Kidney (tissue), 13 donors: ENCODE measurements at regions not wholly inside any gene's neighbourhood (a gene's known extent, or its start where the extent isn't known, plus 50 kb on each side); places are given as distances from the start of the nearest gene placed in this dataset.

Experiments used
- DNase-seq, 5 donors: peaks; one replicate each; pipeline ENCODE4 v3.0.0-alpha.2; 2013 to 2020
- FAIRE-seq: peaks from 2 replicates; lab custom pipeline; 2012; peaks lifted over from hg19 to GRCh38; lab: Jason Lieb, UNC
- H3K27ac ChIP-seq, 2 donors: one replicate each; pipeline ENCODE4 v1.7.0; 2013; ENCODE audit warnings: low read depth in 2 of 2, low read length in 2 of 2, inconsistent platforms in 1 of 2
- H3K27me3 ChIP-seq: one replicate; pipeline ENCODE4 v1.7.1; 2013; ENCODE audit warnings: low read length, inconsistent platforms; ENCODE audit not compliant: control insufficient read depth, insufficient read depth
- H3K36me3 ChIP-seq, 3 donors: one replicate each; pipeline versions ENCODE4 v1.7.0 to v1.7.1; 2013; ENCODE audit warnings: low read length in 3 of 3, control low read depth in 1 of 3, inconsistent platforms in 1 of 3; ENCODE audit not compliant: insufficient read depth in 3 of 3, control insufficient read depth in 2 of 3
- H3K4me1 ChIP-seq, 3 donors: one replicate each; pipeline versions ENCODE4 v1.7.0 to v1.7.1; 2013; ENCODE audit warnings: low read length in 3 of 3, inconsistent platforms in 1 of 3, low read depth in 1 of 3; ENCODE audit not compliant: control insufficient read depth in 2 of 3, insufficient read depth in 2 of 3
- H3K4me3 ChIP-seq, 3 donors: one replicate each; pipeline versions ENCODE4 v1.7.0 to v1.8.1; 2013; ENCODE audit warnings: low read length in 3 of 3, control low read depth in 1 of 3, inconsistent platforms in 1 of 3
- H3K9ac ChIP-seq, 3 donors: one replicate each; pipeline versions ENCODE4 v1.7.0 to v1.7.1; 2013; ENCODE audit warnings: low read length in 3 of 3, control low read depth in 1 of 3, inconsistent platforms in 1 of 3
- H3K9me3 ChIP-seq, 3 donors: one replicate each; pipeline versions ENCODE4 v1.7.0 to v1.7.1; 2013; ENCODE audit warnings: low read length in 3 of 3, control low read depth in 1 of 3, inconsistent platforms in 1 of 3; ENCODE audit not compliant: control insufficient read depth in 2 of 3, insufficient read depth in 1 of 3
- intact Hi-C: fragments of 100-400 bp; cut with DNase I; formaldehyde crosslinking; loops from one replicate; pipeline ENCODE4 v1.11.1; 2022
- TF ChIP-seq, protein P1 (sequence below): IDR thresholded peaks from 3 replicates; pipeline ENCODE4 v1.5.1; 2012; ENCODE audit warnings: mild to moderate bottlenecking, moderate library complexity, borderline replicate concordance; ENCODE audit not compliant: insufficient read depth; ENCODE audit errors: extremely low read depth
- donor health status: control.
- donor health status: control.
- donor health status: control.
- donor health status: control.
- donor health status: control.
- donor health status: DM: yes; HTN: yes; CAD: no.
- donor health status: Normal renal cell carcinoma (clear cell type).

DNA sequence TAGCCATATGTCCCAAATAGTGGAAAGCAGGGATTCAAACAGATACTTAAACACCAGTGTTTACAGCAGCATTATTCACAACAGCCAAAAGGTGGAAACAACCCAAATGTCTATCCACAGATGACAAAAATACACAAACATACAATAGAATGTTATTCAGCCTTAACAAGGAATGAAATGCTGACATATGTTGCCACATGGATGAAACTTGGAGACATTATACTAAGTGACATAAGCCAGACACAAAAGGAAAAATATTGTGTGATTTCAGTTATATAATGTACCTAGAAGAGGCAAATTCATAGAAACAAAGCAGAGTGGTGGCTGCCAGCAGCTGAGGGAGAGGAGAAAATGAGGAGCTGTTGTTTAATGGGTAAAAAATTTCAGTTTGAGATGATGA, 533.9 kb upstream of the FZD8 start:
- H3K4me1 ChIP-seq, result no peaks in the 10 kb centered on the region
- FAIRE-seq (no peak), DNase-seq (no peak)
- H3K36me3 ChIP-seq, result no peaks in the 10 kb centered on the region
- no peak overlapping the region for H3K9ac ChIP-seq
- H3K27me3 ChIP-seq, result no peaks in the 10 kb centered on the region
- intact Hi-C loops, result no loop called here
- TF ChIP-seq, protein P1, sequence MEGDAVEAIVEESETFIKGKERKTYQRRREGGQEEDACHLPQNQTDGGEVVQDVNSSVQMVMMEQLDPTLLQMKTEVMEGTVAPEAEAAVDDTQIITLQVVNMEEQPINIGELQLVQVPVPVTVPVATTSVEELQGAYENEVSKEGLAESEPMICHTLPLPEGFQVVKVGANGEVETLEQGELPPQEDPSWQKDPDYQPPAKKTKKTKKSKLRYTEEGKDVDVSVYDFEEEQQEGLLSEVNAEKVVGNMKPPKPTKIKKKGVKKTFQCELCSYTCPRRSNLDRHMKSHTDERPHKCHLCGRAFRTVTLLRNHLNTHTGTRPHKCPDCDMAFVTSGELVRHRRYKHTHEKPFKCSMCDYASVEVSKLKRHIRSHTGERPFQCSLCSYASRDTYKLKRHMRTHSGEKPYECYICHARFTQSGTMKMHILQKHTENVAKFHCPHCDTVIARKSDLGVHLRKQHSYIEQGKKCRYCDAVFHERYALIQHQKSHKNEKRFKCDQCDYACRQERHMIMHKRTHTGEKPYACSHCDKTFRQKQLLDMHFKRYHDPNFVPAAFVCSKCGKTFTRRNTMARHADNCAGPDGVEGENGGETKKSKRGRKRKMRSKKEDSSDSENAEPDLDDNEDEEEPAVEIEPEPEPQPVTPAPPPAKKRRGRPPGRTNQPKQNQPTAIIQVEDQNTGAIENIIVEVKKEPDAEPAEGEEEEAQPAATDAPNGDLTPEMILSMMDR, result no peak
- no peak overlapping the region for H3K27ac ChIP-seq
- no peak overlapping the region for H3K4me3 ChIP-seq
- no peaks in the 10 kb centered on the region for H3K9me3 ChIP-seq

DNA sequence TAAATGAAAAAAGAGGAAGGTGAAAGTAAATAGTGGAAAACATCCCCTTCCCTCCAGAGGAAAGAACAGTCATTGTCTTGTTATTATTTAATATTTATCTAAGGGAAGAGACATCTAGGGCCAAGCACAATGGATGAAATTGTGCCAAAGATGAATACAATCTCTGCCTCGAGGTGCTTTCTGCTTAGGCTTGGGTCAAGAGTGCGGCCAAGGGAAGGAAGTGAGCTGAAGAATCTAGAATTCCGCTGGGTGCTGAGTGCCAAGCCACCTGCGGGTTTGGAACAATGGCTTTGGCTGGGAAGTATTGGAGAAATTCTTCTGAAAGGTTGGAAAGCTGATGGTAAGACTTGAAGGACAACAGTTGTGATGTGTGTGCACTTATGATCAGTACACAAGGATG, 531.3 kb upstream of the FZD8 start:
- Histone ChIP-seq H3K36me3 (no peaks in the 10 kb centered on the region), H3K9ac (no peak overlapping the region), H3K4me1 (no peaks in the 10 kb centered on the region), H3K9me3 (no peaks in the 10 kb centered on the region), H3K27ac (no peak overlapping the region), H3K27me3 (no peaks in the 10 kb centered on the region), H3K4me3 (no peak overlapping the region)
- TF ChIP-seq, protein P1, result no peak
- DNase-seq, result no peak
- intact Hi-C loops, result no loop called here
- FAIRE-seq, result no peak

DNA sequence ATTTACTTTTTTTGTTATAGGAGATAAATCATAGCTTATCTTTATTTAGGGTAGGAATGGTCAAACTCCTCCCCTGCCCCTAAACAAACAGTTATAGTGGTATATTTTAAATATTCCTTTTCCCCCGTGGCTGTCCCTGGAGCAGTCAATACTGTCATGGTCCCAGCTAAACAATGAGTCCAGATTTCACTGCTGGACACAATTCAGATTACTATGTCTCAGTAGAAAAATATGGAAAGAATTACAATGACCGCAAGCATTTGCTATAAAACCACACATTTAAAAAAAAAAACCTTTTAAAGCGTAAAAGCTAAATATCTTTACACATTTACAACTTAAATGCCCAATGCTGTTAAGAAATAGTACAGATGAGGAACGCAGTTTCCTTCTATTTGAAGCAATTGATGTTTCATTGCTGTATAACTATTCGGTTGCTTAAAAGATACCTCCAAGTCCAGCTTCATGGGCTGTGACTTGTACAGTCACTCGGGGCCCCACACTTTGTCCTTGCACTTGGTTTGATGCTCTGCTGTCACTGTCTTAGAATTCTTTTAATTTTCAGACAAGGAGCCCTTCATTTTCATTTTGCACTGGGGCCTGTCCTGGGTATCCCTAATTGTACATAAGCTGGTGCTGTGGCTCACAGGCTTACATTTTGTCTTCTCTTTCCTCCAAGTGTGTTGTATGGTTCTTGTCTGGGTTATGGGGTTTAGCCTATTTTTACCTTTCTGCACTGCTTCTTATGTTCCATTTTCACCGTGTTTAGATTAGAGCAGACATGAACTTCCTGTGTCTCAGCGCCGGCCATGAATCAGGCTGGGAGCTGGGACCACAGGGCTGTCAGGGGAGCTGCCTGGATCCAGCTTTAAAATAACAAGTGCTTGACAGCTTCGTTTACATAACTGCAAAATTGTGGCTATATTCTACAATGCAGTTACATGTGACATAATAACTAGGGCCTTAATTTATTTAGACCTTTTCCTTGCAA, 530.2 kb upstream of the FZD8 start:
- no peaks in the 10 kb centered on the region for H3K4me1 ChIP-seq
- H3K27me3 ChIP-seq, result no peaks in the 10 kb centered on the region
- peak overlapping the region in 1 of 2 donors; percentile 13 for H3K27ac ChIP-seq
- TF ChIP-seq, protein P1, result no peak
- no peaks in the 10 kb centered on the region for H3K36me3 ChIP-seq
- H3K4me3 ChIP-seq, result no peak overlapping the region
- FAIRE-seq (no peak), DNase-seq (peak in 3 of 5 donors; percentile 61 to 86 (median 64))
- intact Hi-C loops, result no loop called here
- H3K9ac ChIP-seq, result no peak overlapping the region
- no peaks in the 10 kb centered on the region for H3K9me3 ChIP-seq
